ENCODE measurements at regions not wholly inside any gene's neighbourhood (a gene's known extent, or its start where the extent isn't known, plus 50 kb on each side); places are given as distances from the start of the nearest gene placed in this dataset.

DNA sequence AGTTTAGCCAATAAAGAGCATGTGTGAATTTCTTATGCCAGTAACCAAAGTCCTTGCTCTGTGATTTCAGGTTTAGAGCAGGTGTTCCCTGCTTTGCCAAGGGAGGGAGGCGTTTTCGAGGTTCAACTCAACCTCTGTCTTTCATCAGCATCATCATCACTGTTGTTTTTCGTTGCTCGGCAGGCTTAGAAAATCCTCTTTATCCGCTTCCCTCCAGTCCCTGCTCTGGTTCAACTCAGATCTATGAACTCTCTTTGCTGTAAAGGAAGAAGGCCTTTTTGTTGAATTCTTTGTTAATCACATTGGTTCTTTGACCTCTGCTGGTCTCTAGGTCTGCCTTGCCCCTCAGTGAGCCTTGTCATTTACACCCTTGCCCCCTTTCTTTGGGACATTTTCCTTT lies 243.9 kb upstream of the RBFOX1 start:
- TF ChIP-seq ZNF121 (CRISPR knock-in tag; IDR thresholded peaks at IDR 0.05) (no peak), CTCF (CRISPR knock-in tag; IDR thresholded peaks at IDR 0.05) (no peak)
- TF ChIP-seq, protein P1, sequence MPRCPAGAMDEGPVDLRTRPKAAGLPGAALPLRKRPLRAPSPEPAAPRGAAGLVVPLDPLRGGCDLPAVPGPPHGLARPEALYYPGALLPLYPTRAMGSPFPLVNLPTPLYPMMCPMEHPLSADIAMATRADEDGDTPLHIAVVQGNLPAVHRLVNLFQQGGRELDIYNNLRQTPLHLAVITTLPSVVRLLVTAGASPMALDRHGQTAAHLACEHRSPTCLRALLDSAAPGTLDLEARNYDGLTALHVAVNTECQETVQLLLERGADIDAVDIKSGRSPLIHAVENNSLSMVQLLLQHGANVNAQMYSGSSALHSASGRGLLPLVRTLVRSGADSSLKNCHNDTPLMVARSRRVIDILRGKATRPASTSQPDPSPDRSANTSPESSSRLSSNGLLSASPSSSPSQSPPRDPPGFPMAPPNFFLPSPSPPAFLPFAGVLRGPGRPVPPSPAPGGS (CRISPR knock-in tag; IDR thresholded peaks at IDR 0.05) = no peak

All from HepG2 (cell line).